ENCODE measurements at regions not wholly inside any gene's neighbourhood (a gene's known extent, or its start where the extent isn't known, plus 50 kb on each side); places are given as distances from the start of the nearest gene placed in this dataset.

- H3K4me3 ChIP-seq (ENCODE audit: low read depth, low read length), result no peak overlapping the region
- in situ Hi-C loops (cut with HindIII; ENCODE audit: low sequenced_read_pairs), result no loop called here
- DNase-seq (ENCODE audit: low read depth), result no peak
- TF ChIP-seq CTCF (IDR thresholded peaks at IDR 0.05; ENCODE audit: low read depth, low read length, missing control alignments), result no peak
These were observed 237.5 kb upstream of the JAG1 start for GRCh38 chr20:10911298-10911697.

GRCh38 chr20:10915815-10916214 is 242.0 kb upstream of the JAG1 start:
- DNase-seq (ENCODE audit: low read depth), result no peak
- in situ Hi-C loops (cut with HindIII; ENCODE audit: low sequenced_read_pairs), result no loop called here
- no peak for TF ChIP-seq CTCF (IDR thresholded peaks at IDR 0.05; ENCODE audit: low read depth, low read length, missing control alignments)
- no peak overlapping the region for H3K4me3 ChIP-seq (ENCODE audit: low read depth, low read length)

- no peak overlapping the region for H3K4me3 ChIP-seq (ENCODE audit: low read depth, low read length)
- TF ChIP-seq CTCF (IDR thresholded peaks at IDR 0.05; ENCODE audit: low read depth, low read length, missing control alignments), result no peak
- no peak for DNase-seq (ENCODE audit: low read depth)
- in situ Hi-C loops (cut with HindIII; ENCODE audit: low sequenced_read_pairs), result no loop called here
These were observed 242.5 kb upstream of the JAG1 start for GRCh38 chr20:10916312-10916711.

- DNase-seq (ENCODE audit: low read depth), result no peak
- TF ChIP-seq CTCF (IDR thresholded peaks at IDR 0.05; ENCODE audit: low read depth, low read length, missing control alignments), result no peak
- in situ Hi-C loops (cut with HindIII; ENCODE audit: low sequenced_read_pairs), result no loop called here
- no peak overlapping the region for H3K4me3 ChIP-seq (ENCODE audit: low read depth, low read length)
These were observed 244.0 kb upstream of the JAG1 start for GRCh38 chr20:10917826-10918225.

- TF ChIP-seq CTCF (IDR thresholded peaks at IDR 0.05; ENCODE audit: low read depth, low read length, missing control alignments), result no peak
- DNase-seq (ENCODE audit: low read depth), result no peak
- no peak overlapping the region for H3K4me3 ChIP-seq (ENCODE audit: low read depth, low read length)
- in situ Hi-C loops (cut with HindIII; ENCODE audit: low sequenced_read_pairs), result no loop called here
These were observed 245.8 kb upstream of the JAG1 start for GRCh38 chr20:10919396-10920140.

GRCh38 chr20:10920396-10920795 is 246.6 kb upstream of the JAG1 start:
- DNase-seq (ENCODE audit: low read depth), result no peak
- in situ Hi-C loops (cut with HindIII; ENCODE audit: low sequenced_read_pairs), result no loop called here
- no peak for TF ChIP-seq CTCF (IDR thresholded peaks at IDR 0.05; ENCODE audit: low read depth, low read length, missing control alignments)
- H3K4me3 ChIP-seq (ENCODE audit: low read depth, low read length), result no peak overlapping the region

Data from astrocyte of the cerebellum (primary cell).